ENCODE measurements at regions not wholly inside any gene's neighbourhood (a gene's known extent, or its start where the extent isn't known, plus 50 kb on each side); places are given as distances from the start of the nearest gene placed in this dataset.
"Not testable (repeated sequence)": the region's sequence is repeated elsewhere in the genome, so short reads cannot be mapped to it uniquely, and the experiment has no call there.

DNA sequence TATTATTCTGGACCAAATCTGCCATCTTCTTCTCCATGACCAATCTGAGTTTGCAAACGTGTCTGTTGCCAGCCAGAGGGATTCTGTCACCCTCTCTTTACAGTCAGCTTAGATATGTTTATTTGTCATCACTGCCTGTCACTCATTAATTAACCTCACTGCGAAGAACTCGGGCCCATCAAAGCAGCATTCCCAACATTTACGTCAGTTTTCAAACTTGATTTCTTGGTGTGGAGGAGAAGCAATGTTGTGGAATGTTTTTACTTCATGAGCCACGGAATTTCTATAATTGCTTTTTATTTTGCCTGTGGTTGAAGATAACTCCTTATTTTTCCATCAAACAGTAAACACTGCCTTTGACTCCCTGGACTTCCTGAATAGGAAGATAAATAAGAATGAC lies 91.8 kb upstream of the CNKSR3 start:
- DNase-seq (ENCODE audit: low read depth in 2 of 2) = no peak

DNA sequence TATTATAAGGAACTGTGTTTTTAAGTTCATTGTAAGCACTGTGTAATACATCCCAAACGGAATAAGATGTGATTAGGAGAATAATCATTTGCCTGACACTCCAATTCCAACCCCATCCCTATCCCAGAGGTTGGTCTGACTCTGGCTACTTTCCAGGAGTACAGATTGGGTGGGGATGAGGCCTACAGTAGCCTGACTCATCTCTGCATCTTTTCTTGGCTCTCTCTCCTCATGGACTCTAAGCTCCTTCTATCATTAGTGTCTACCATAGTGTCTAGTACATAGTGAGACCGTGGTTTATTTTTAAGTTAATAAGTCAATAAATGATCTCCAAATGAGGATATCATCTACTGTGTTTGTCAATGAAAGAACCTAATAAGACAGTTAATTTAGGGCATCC lies 92.2 kb upstream of the CNKSR3 start:
- no peak for DNase-seq (ENCODE audit: low read depth in 2 of 2)

DNA sequence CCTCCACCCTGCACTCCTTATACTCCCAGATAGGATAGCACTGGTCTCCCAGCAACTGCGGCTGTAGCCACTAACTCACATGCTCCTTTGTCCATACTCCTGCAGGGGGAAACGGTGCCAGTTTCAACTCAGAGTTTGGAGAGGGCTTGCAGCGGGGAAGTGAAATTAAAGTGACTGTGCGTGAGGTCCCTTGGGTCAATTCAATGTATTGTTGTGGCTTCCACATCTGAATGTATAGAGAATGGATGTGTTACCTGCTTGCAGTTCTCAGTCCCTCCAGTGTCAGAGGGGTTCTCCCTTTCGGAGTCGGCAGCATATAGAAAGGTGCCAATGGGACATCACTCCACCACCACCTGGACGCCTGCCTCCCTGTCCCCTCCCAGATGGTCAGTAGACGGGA lies 93.6 kb upstream of the CNKSR3 start:
- no peak for DNase-seq (ENCODE audit: low read depth in 2 of 2)

DNA sequence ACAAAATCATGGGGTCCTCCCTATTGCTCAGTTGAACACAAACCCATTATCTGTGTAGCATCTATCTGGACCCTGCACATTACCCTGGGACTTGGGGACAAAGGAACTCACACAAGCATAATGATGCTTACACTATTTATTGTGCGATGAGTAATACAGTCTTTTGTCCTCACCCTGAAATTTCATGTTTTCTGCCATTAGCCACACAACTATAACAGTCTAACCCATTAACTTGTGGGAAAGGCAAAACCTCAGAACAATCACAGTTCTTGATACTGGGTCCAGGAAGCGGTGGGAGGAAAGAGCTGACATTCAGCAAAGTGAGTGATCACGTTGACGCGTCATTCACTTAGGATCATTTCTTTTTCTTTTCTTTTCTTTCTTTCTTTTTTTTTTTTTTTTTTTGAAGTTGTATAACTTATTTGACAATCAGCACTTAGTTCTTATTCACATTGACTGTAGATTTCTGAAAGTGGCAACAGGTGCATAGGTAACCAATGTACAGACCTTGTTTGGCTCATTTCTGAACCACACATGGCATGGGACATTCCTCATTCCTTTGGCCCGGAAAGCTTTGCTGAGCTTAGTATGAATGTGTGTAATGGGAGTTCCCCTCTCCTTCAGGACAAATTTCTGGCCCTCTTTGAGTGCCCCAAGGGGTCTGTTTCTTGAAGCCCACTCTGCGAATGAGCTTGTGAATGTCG lies 94.8 kb upstream of the CNKSR3 start:
- no peak for DNase-seq (ENCODE audit: low read depth in 2 of 2)

DNA sequence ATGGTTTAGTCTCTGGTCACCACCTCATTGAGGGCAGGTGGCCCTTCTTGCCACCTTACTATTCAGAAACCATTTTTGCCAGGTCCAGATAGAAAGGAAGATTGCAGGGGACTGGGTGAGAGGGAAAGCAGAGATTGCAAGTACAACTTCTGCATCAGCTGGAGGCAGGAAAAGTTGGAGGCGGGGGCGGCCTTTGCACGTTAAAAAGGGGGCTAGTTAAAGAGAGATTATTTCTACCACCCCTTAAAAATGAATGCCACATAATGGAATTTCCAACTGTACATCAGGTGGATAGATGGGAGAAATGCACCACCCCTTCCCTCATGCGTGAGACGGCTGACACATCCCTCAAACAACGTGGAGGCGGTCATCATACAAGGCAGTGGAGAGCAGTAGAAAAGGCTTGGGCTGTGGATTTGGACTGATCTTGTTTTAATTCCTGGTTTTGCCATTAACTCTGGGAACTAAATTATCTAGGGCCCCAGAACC lies 95.4 kb upstream of the CNKSR3 start:
- DNase-seq (ENCODE audit: low read depth in 2 of 2) = no peak

DNA sequence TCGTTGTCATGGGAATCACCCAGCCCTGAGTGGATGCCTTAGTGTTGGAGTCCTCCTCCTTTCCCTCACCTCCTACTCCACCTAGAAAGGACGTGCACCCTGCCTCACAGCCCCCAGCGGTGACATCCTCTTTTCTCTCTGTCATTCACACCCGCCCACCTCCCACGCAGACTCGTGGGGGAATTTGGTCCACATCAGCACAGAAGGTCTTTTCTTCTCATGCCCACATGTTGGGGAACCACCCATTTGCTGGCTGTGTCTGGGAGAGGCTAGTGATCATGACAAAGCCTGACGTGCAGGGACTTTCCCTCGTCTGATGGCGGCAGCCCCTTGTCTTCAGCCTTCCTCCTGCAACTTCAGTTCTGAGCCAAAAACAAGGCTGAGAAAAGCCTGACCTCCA lies 96.0 kb upstream of the CNKSR3 start:
- no peak for DNase-seq (ENCODE audit: low read depth in 2 of 2)

DNA sequence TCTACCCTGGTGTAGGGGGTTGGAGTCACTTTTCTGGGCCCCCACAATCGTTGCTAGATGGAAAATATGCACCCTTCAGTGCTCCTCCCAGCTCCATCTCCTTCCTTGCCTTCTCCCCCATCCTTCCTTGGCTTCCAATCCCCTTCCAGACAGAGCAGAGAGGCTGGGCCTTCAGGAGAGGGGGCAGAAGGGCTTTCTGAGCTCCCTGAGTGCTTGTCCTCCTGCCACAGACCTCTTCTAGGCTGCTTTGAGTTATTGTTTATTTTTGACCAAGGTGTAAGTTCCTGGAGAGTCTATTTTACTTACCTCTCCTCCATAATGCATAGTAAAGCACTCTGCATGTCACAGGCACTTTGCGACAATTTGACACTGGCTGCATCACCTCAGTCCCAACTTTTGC lies 96.4 kb upstream of the CNKSR3 start:
- no peak for DNase-seq (ENCODE audit: low read depth in 2 of 2)

DNA sequence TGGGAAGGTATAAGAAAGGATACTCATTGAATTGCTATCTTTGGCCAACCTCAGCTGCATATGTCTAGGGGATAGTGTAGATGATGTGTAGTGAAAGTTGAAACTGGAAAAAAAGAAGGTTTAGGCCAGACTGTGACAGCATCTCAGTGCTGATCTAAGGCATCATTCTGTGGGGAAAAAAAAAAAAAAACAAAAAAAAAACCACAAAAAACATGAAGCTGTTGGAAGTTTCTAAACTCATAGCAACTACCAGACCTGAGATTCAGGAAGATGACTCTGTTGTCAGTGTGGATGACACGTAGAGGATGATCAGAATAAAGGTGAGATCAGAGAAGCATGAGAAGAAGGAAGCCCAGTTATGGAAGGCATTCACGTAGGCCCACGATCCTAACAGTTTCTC lies 100.8 kb upstream of the CNKSR3 start:
- DNase-seq (ENCODE audit: low read depth in 2 of 2) = no peak

DNA sequence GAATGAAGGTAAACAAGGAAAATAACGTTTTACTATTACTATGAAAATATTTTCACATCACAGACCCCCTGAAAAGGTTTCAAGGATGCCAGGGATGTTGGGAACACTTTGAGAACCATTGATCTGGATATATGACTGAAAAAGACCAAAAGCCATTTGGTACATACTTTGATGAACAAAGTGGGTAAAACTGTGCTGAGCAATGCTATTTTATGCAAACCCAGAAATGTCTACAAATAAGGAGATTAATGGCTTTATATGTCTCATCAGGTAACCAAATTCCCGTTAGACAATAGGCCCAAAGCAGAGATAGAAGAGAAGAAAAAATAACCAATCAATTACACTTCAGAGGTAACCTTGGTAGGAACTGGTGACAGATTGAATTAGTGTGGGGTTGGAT lies 101.4 kb upstream of the CNKSR3 start:
- DNase-seq (ENCODE audit: low read depth in 2 of 2) = no peak

DNA sequence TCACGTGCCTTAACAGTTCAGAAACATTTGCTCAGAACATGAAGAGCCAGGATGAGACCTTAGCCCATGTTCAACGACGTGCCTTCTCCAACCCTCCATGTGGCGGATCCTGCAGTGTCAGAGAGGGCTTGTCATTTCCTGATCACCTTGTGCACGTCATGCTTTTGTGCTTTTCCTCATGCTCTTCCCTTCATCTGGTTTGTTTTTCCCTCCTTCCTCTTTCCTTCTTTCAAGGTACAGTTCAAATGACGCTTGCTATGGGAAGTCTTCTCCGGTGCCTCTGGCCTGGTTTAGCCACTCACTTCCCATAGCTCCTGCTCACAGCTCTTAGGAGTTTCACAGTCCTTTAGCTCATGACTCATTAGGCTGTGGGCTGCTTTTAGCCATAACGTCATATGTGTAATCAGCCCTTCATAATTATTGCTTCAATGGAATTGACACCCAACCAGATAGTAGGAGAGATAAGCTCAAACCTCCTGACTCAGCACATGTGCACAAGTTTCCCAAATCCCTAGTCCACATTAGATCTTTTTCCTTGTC lies 102.7 kb upstream of the CNKSR3 start:
- peak; percentile 67 to 70 for DNase-seq (ENCODE audit: low read depth in 2 of 2)

DNA sequence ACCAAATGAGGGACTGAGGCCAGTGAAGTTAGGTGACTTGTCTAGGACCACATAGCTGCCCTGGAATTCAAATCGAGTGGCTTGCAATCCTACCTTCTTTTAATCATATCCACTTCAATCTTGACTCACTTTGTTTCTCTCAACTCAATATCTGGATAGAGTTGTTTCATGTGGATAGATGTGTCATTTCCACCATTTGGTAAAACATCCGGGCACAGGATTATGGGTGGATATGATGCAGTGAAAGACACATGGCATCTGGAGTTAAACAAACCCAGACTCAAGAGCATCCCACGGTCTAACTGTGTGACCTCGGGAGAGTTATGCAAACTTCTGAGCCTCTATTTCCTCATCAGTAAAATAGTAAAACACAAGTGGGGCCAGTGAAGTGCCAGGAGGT lies 103.6 kb upstream of the CNKSR3 start:
- peak in 1 of 2 experiments; percentile 7 for DNase-seq (ENCODE audit: low read depth in 2 of 2)

DNA sequence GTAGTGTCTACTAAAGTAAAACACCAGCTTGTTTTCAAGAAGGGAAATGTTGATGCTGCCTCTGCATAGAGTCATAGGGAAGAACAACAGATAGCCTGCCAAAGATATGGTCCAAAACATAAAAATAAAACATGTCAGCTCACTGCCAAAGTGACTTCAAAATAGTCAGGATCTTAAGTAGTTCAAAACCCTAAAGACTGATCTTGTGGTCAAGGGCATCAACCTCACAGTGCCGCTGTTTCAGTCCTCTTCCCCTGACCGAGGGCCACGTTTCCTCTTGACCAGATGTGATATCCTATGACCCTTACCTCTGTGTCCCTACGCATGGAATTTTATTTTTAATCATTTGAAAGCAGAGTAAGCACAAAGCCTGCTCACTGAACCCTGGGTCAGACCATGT lies 104.2 kb upstream of the CNKSR3 start:
- DNase-seq (ENCODE audit: low read depth in 2 of 2) = no peak

DNA sequence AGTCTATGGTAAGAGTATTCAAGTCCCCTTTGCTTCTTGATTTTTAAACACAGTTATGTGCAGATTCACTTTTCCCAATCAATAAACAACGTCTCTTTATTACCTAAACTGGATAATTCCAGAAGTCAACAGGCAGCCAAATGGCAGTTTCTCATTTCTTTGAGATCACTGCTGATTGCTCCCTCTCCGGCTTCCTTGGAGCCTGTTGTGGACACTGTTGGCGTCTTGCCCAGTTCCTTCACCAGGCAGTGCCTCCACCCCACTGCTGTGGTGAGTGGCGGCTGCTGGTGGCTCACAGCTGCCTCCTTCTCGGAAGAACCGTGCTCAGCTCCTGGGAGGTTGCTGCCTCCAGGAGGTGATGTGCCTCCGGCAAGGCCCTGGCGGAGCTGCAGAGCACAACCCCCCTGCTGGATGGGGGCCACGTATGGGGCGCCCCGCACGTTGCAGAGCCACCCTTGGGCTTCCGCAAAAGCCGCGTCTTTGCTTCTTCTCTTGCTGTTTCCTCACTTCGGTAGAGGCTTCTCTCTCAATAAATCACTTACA lies 105.1 kb upstream of the CNKSR3 start:
- DNase-seq (ENCODE audit: low read depth in 2 of 2) = peak in 1 of 2 experiments; percentile 11

DNA sequence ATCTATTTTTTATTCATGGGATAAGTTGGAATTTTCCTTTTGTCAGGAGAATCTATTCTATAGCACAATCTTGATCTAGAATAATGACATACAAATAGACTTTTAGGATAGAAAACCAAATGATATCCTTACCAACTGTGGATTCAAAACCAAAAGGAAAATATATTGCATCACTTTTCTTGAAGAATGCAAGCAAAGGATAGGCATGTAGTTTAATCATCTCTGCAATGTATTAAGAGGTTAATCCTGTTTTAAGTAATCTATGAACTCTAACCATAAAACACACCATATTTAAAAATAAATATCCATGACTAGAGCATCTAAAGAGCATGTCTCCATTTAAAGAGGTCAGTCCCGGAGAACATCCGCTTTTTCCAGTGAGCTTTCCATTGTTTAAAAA lies 106.7 kb upstream of the CNKSR3 start:
- peak in 1 of 2 experiments; percentile 5 for DNase-seq (ENCODE audit: low read depth in 2 of 2)

DNA sequence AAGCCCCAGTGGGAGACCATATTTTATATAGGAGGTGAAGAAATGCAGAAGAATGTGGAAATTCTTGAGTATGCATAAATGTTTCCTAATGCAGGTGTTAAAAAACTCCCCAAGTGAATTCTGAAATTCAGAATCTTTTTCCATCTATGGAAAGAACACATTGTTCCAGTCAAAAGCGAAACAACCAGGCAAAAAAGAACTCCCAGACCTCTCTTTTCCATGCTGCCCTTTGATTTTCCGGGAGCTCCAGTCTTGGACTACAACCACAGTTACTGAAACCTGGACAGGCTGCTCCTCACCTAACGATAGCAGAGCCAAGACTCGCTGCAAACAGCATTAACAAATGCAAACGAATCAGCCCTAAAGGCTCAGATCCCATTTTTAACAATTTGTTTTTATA lies 108.7 kb upstream of the CNKSR3 start:
- DNase-seq (ENCODE audit: low read depth in 2 of 2) = no peak

DNA sequence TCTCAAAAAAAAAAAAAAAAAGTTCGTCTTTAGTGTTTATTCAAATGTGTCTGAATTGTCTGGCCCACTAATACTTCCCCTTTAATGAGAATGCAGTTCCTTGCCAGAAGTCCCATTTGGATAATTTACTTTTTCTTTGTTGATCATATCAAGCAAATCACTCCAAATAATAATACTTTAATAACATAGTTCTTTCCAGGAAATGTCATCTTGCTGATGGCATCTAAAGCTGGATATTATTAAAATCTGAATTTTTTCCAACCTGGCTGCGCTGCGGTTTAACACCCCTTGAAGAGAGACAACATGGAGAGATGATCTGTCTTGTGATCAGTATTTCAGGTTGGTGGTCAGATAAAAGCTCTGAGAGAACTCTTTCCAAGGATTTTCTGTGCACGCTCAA lies 111.2 kb upstream of the CNKSR3 start:
- DNase-seq (ENCODE audit: low read depth in 2 of 2) = no peak

DNA sequence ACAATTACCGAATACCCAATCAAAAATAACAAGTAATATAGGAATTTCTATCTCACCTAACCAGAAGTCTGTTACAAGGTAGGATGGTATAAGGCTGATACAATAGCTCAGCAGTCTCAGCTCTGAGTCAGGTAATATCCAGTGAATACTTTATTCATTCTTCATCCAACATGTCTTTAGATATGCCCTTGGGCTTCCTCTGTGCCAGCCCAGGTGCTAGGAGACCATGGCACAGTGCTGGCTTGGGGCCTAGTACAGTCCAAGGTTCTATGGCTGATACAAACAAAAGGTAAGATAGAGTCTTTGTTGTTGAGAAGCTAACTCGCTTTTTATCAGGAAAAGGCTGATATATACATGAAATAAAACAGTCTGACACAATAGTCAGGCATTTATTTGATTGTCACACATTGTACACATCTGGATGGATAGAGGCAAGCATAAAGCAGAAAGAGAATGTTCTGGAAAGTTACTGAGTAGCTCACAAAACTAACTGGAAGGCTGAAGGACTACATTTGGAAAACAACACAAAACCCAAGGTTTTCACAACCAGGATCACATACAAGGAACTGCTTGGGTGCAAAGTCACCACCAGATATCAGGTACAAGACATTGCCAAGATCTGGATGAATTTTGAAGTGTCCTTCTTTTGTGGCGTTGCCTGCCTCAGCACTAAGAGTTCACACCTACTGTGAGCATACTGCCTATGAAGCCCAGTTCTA lies 110.4 kb upstream of the SCAF8 start:
- no peak for DNase-seq (ENCODE audit: low read depth in 2 of 2)

DNA sequence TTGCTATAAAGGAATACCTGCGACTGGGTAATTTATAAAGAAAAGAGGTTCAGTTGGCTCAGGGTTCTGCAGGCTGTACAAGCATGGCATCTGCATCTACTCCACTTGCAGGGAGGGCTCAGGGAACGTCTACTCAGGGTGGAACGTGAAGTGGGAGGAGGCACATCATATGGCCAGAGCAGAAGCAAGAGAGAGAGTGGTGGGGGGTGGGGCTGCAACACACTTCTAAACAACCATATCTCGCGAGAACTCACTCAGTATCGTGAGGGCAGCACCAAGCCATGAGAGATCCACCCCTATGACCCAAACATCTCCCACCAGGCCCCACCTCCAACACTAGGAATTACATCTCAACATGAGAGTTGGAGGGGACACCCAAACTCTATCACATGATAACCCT lies 109.8 kb upstream of the SCAF8 start:
- no peak for DNase-seq (ENCODE audit: low read depth in 2 of 2)

DNA sequence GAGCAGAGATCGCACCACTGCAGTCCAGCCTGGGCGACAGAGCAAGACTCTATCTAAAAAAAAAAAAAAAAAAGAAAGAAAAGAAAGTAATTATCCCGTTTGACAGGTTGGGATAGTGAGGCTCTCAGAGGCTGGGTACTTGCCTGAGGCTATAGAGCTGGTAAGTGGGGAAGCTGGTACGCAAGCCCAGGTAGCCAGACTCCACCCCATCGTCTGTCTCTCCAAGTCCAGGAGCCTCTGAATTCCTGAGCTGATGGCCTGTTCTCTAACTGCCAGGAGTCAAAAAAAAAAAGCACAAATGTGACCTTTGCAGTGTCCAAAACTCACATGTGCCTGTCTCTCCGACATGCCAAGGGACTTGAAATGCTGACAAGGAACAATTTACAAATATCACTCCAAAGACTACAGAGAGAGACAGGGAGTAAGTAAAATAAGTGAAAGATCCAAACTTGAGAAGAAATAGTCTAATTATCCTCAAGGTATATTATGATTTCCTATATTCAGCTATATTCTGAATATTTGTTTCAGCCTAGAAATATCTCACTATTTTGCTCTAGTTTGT lies 109.1 kb upstream of the SCAF8 start:
- DNase-seq (ENCODE audit: low read depth in 2 of 2) = no peak

DNA sequence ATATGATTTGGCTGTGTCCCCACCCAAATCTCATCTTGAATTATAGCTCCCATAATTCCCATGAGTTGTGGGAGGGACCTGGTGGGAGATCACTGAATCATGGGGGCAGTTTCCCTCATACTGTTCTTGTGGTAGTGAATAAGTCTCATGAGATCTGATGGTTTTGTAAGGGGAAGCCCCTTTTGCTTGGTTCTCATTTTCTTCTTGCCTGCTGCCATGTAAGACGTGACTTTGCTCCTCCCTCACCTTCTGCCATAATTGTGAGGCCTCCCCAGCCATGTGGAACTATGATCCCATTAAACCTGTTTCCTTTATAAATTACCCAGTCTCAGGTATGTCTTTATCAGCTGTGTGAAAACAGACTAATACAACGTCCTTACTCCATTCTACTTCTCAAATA lies 108.5 kb upstream of the SCAF8 start:
- not testable (repeated sequence) for DNase-seq (ENCODE audit: low read depth in 2 of 2)

DNA sequence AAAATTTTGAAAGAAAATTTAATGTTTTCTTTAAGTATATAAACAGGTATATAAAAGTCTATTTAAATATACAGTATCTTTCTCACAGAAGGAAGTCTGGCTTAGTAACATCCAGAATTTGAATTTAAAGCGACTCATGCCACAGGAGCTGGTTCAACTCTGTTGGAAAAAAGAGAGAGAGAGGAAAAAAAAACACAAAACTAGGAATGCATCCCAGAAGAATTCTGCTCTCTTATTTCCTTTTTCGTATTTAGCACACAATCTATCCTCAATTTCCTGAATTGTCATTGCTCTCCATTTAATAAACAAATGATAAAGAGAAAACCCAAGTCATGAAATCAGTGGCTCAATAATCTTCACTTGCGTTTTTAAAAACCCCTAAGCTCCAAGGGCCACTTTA lies 107.5 kb upstream of the SCAF8 start:
- DNase-seq (ENCODE audit: low read depth in 2 of 2) = no peak

DNA sequence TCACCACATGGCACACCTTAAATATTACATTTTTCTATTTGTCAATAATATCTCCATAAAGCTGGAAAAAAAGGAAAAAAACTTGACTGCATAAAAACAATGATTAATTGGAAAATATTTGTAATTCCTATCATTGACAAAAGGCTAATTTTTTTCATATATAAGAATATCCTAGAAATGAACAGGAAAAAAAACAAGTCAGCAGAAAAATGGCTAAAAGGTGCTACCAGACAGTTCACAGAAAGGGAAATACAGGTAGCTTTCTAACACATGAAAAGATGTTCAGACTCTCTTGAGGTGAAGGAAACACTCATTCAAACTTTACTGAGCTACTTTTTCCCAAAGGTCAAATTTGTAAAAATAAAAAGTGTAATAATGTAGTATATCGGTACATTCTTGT lies 104.1 kb upstream of the SCAF8 start:
- no peak for DNase-seq (ENCODE audit: low read depth in 2 of 2)

DNA sequence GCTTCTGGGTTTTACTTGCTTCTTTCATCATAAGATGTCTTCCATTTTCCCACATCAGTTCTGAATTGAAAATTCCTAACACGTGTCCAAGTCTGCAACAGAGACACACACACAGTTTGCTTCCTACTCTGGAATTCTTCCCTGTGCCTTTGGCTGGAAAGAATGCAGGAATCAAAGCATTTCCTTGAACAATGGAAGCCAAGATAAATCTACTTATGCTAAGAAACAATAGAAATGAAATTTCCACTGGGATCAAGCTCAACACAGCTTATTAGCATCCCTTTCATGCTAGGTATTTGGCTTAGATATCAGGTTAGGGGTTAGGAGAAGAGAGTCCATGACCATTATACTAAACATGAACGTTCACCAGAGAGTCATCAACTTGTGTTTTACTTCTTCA lies 101.1 kb upstream of the SCAF8 start:
- no peak for DNase-seq (ENCODE audit: low read depth in 2 of 2)

Data from fibroblast of skin of left quadriceps (primary cell).